LNCAP (cell line): ENCODE measurements at regions not wholly inside any gene's neighbourhood (a gene's known extent, or its start where the extent isn't known, plus 50 kb on each side); places are given as distances from the start of the nearest gene placed in this dataset.

Experiments used
- CTCF ChIP-seq: fragments of 450-650 bp; IDR thresholded peaks from 2 replicates; pipeline ENCODE4 v1.5.1; 2017; ENCODE audit warnings: mild to moderate bottlenecking

- TF ChIP-seq CTCF, result no peak
Measured at GRCh38 chr16:75798714-75799113, 72.4 kb upstream of the CPHXL start.

- peak; percentile 32; the same call in 1 of the 2 replicates for TF ChIP-seq CTCF
Measured at GRCh38 chr16:75801307-75801706, 75.0 kb upstream of the CPHXL start.

- TF ChIP-seq CTCF, result no peak
Measured at GRCh38 chr16:75803753-75804152, 77.5 kb upstream of the CPHXL start.

GRCh38 chr16:75804368-75804767 lies 78.1 kb upstream of the CPHXL start:
- TF ChIP-seq CTCF, result no peak

- TF ChIP-seq CTCF, result no peak
Measured at GRCh38 chr16:75805946-75806345, 79.7 kb upstream of the CPHXL start.

GRCh38 chr16:75806487-75806886 lies 80.2 kb upstream of the CPHXL start:
- no peak for TF ChIP-seq CTCF

- no peak for TF ChIP-seq CTCF
Measured at GRCh38 chr16:75810342-75810741, 84.1 kb upstream of the CPHXL start.

GRCh38 chr16:75811020-75811634 lies 84.8 kb upstream of the CPHXL start:
- no peak for TF ChIP-seq CTCF
